GM12878 (cell line): ENCODE measurements at regions not wholly inside any gene's neighbourhood (a gene's known extent, or its start where the extent isn't known, plus 50 kb on each side); places are given as distances from the start of the nearest gene placed in this dataset.
A peak's percentile ranks its signal among the peaks of the same experiment; 100 is the strongest.

Experiments
- BRCA1 ChIP-seq: IDR thresholded peaks from 2 replicates; pipeline ENCODE4 v1.6.1; 2011; ENCODE audit warnings: low read depth, low read length, improper control_type of control experiment
- CHD4 ChIP-seq: fragments of 200-600 bp; sonication (generic); IDR thresholded peaks from 2 replicates; pipeline ENCODE4 v1.6.1; 2016; ENCODE audit warnings: mild to moderate bottlenecking
- E2F8 ChIP-seq: fragments of 450-650 bp; IDR thresholded peaks from 2 replicates; pipeline ENCODE4 v1.6.1; 2018; ENCODE audit warnings: mild to moderate bottlenecking, low read depth, moderate library complexity; ENCODE audit not compliant: partially characterized antibody
- JUNB ChIP-seq: IDR thresholded peaks from 2 replicates; pipeline ENCODE4 v1.6.1; 2016; ENCODE audit warnings: antibody characterized with exemption, mild to moderate bottlenecking
- KAT2A ChIP-seq: conservative IDR thresholded peaks from 2 replicates; pipeline ENCODE4 v1.6.1; 2011; ENCODE audit warnings: low read depth, low read length; ENCODE audit not compliant: control insufficient read depth
- KDM1A ChIP-seq: fragments of 200-600 bp; sonication (generic); IDR thresholded peaks from 2 replicates; pipeline ENCODE4 v1.6.1; 2016; ENCODE audit warnings: borderline replicate concordance
- MEF2A ChIP-seq: IDR thresholded peaks from 2 replicates; pipeline ENCODE4 v1.6.1; 2011; ENCODE audit warnings: low read depth, mild to moderate bottlenecking, low read length, moderate library complexity; ENCODE audit not compliant: insufficient read depth
- MEF2B ChIP-seq: fragments of 450-650 bp; IDR thresholded peaks from 2 replicates; pipeline ENCODE4 v1.6.1; 2018; ENCODE audit warnings: mild to moderate bottlenecking, moderate library complexity; ENCODE audit not compliant: partially characterized antibody, poor library complexity, severe bottlenecking
- MLLT1 ChIP-seq: fragments of 450-650 bp; IDR thresholded peaks from 2 replicates; pipeline ENCODE4 v1.6.1; 2016; ENCODE audit warnings: mild to moderate bottlenecking
- MTA2 ChIP-seq: fragments of 450-650 bp; IDR thresholded peaks from 2 replicates; pipeline ENCODE4 v1.6.1; 2016; ENCODE audit warnings: low read depth, mild to moderate bottlenecking, moderate library complexity
- NR2C1 ChIP-seq: fragments of 450-650 bp; IDR thresholded peaks from 2 replicates; pipeline ENCODE4 v1.6.1; 2017; ENCODE audit warnings: antibody characterized with exemption, mild to moderate bottlenecking, moderate library complexity
- NR2F1 ChIP-seq: fragments of 450-650 bp; conservative IDR thresholded peaks from 2 replicates; pipeline ENCODE4 v1.6.1; 2017; ENCODE audit warnings: mild to moderate bottlenecking
- TAF1 ChIP-seq: IDR thresholded peaks from 2 replicates; pipeline ENCODE4 v1.6.1; 2011; ENCODE audit warnings: mild to moderate bottlenecking, low read depth, low read length, borderline replicate concordance
- ZNF217 ChIP-seq: fragments of 450-650 bp; IDR thresholded peaks from 2 replicates; pipeline ENCODE4 v1.6.1; 2017; ENCODE audit warnings: antibody characterized with exemption, mild to moderate bottlenecking
- ZSCAN29 ChIP-seq: fragments of 450-650 bp; IDR thresholded peaks from 2 replicates; pipeline ENCODE4 v1.6.1; 2017; ENCODE audit warnings: mild to moderate bottlenecking, moderate library complexity
- TF ChIP-seq, protein P1 (sequence below): fragments of 150-350 bp; IDR thresholded peaks from 2 replicates; pipeline ENCODE4 v1.6.1; 2016; ENCODE audit warnings: low read depth, low read length
- TF ChIP-seq, protein P2 (sequence below): IDR thresholded peaks from 2 replicates; pipeline ENCODE4 v1.6.1; 2012; ENCODE audit warnings: low read depth, low read length, improper control_type of control experiment

DNA sequence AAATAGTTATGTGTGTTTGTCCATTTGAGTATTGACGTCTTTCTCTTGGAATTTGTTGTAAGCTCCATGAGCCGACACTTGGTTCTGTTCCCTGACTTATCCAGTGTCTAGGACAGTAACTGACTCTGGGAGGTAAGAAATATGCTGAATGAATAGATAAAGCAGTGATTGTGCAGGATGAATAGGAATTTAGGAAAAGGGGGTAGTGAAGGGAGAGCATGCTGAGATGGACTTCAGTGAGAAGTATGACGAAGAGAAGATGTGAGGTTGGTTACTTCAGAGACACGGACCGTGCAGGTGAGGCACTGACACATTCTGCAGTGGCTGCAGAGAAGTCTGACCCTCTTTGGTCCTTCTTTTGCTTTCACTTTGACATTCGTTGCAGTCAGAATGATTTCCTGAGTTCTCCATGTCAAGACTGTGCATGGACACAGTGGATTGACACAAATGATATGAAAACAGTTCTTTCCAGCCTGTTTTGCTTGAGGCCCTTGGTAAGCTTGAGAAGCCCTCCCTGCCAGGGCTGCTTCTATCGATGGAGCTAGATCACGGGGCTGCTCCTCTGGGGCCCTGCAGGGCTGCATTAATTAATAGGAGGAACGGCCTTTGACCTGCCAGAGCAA is 261.5 kb upstream of the SORCS1 start (continued):
- TF ChIP-seq, protein P1, sequence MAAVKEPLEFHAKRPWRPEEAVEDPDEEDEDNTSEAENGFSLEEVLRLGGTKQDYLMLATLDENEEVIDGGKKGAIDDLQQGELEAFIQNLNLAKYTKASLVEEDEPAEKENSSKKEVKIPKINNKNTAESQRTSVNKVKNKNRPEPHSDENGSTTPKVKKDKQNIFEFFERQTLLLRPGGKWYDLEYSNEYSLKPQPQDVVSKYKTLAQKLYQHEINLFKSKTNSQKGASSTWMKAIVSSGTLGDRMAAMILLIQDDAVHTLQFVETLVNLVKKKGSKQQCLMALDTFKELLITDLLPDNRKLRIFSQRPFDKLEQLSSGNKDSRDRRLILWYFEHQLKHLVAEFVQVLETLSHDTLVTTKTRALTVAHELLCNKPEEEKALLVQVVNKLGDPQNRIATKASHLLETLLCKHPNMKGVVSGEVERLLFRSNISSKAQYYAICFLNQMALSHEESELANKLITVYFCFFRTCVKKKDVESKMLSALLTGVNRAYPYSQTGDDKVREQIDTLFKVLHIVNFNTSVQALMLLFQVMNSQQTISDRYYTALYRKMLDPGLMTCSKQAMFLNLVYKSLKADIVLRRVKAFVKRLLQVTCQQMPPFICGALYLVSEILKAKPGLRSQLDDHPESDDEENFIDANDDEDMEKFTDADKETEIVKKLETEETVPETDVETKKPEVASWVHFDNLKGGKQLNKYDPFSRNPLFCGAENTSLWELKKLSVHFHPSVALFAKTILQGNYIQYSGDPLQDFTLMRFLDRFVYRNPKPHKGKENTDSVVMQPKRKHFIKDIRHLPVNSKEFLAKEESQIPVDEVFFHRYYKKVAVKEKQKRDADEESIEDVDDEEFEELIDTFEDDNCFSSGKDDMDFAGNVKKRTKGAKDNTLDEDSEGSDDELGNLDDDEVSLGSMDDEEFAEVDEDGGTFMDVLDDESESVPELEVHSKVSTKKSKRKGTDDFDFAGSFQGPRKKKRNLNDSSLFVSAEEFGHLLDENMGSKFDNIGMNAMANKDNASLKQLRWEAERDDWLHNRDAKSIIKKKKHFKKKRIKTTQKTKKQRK, result no peak
- no peak for TF ChIP-seq E2F8
- peak; percentile 76 for TF ChIP-seq NR2F1
- TF ChIP-seq JUNB, result no peak
- no peak for TF ChIP-seq MEF2B
- no peak for TF ChIP-seq BRCA1
- TF ChIP-seq MTA2, result 0 out of 2 replicates have a peak, but pooled peaks have one; percentile 14
- no peak for TF ChIP-seq CHD4
- no peak for TF ChIP-seq ZSCAN29
- TF ChIP-seq MEF2A, result no peak
- no peak for TF ChIP-seq ZNF217
- 0 out of 2 replicates have a peak, but pooled peaks have one; percentile 19 for TF ChIP-seq TAF1
- TF ChIP-seq KDM1A, result no peak
- TF ChIP-seq, protein P2, sequence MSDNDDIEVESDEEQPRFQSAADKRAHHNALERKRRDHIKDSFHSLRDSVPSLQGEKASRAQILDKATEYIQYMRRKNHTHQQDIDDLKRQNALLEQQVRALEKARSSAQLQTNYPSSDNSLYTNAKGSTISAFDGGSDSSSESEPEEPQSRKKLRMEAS, result no peak
- peak; percentile 28; the same call in 1 of the 2 replicates for TF ChIP-seq NR2C1
- TF ChIP-seq KAT2A, result no peak
- peak; percentile 58; the same call in 1 of the 2 replicates for TF ChIP-seq MLLT1
- TF ChIP-seq, all 136 proteins: peak for 6
